ENCODE measurements at regions not wholly inside any gene's neighbourhood (a gene's known extent, or its start where the extent isn't known, plus 50 kb on each side); places are given as distances from the start of the nearest gene placed in this dataset.

GRCh38 chr6:37103169-37104039 lies 66.5 kb upstream of the PIM1 start:
- Histone ChIP-seq H3K27ac (ENCODE audit: low read depth, low read length) (peak overlapping the region; percentile 60), H3K4me1 (ENCODE audit: insufficient read depth, low read length) (peaks cover 17% of the 10 kb centered on the region), H3K9ac (ENCODE audit: low read length) (peak overlapping the region; percentile 77), H3K27me3 (ENCODE audit: insufficient read depth, low read length) (no peaks in the 10 kb centered on the region), H2AFZ (ENCODE audit: low read depth, low read length) (no peak overlapping the region), H3K4me3 (ENCODE audit: insufficient read depth, low read depth, low read length) (peak overlapping the region; percentile 54), H3K36me3 (ENCODE audit: insufficient read depth, low read length) (no peaks in the 10 kb centered on the region), H3K4me2 (ENCODE audit: low read length) (peak overlapping the region; percentile 84), H3K79me2 (ENCODE audit: insufficient read depth, low read length) (no peaks in the 10 kb centered on the region), H4K20me1 (ENCODE audit: insufficient read depth, low read length) (no peaks in the 10 kb centered on the region), H3K9me3 (ENCODE audit: insufficient read depth, low read depth, low read length) (no peaks in the 10 kb centered on the region)
- FAIRE-seq (no peak), DNase-seq (ENCODE audit: low read depth) (no peak)
- Mint-ChIP-seq H3K36me3 (ENCODE audit: low read depth, unreplicated experiment) (no peaks in the 10 kb centered on the region), H3K27ac (ENCODE audit: unreplicated experiment) (peak overlapping the region; percentile 97), H3K9me3 (ENCODE audit: unreplicated experiment) (no peaks in the 10 kb centered on the region), H3K4me1 (ENCODE audit: low read depth, unreplicated experiment) (peaks cover 23% of the 10 kb centered on the region), H3K4me3 (ENCODE audit: unreplicated experiment) (peak overlapping the region; percentile 68), H3K27me3 (ENCODE audit: low read depth, unreplicated experiment) (no peaks in the 10 kb centered on the region)
- TF ChIP-seq CTCF (IDR thresholded peaks at IDR 0.05; ENCODE audit: insufficient read depth, low read depth, low read length) (no peak), EZH2 (IDR thresholded peaks at IDR 0.05; ENCODE audit: insufficient read depth, low read length) (no peak)

GRCh38 chr6:37104824-37105147 lies 65.2 kb upstream of the PIM1 start:
- H3K36me3 Mint-ChIP-seq (ENCODE audit: low read depth, unreplicated experiment): no peaks in the 10 kb centered on the region
- TF ChIP-seq EZH2 (IDR thresholded peaks at IDR 0.05; ENCODE audit: insufficient read depth, low read length): no peak
- no peak for TF ChIP-seq CTCF (IDR thresholded peaks at IDR 0.05; ENCODE audit: insufficient read depth, low read depth, low read length)
- Histone ChIP-seq H3K4me1 (ENCODE audit: insufficient read depth, low read length) (peaks cover 17% of the 10 kb centered on the region), H3K9ac (ENCODE audit: low read length) (no peak overlapping the region), H3K9me3 (ENCODE audit: insufficient read depth, low read depth, low read length) (no peaks in the 10 kb centered on the region), H3K27ac (ENCODE audit: low read depth, low read length) (no peak overlapping the region), H3K4me2 (ENCODE audit: low read length) (no peak overlapping the region), H3K4me3 (ENCODE audit: insufficient read depth, low read depth, low read length) (no peak overlapping the region), H3K36me3 (ENCODE audit: insufficient read depth, low read length) (no peaks in the 10 kb centered on the region), H3K79me2 (ENCODE audit: insufficient read depth, low read length) (no peaks in the 10 kb centered on the region), H3K27me3 (ENCODE audit: insufficient read depth, low read length) (no peaks in the 10 kb centered on the region), H4K20me1 (ENCODE audit: insufficient read depth, low read length) (no peaks in the 10 kb centered on the region), H2AFZ (ENCODE audit: low read depth, low read length) (no peak overlapping the region)
- FAIRE-seq (no peak), DNase-seq (ENCODE audit: low read depth) (no peak)
- H3K27ac Mint-ChIP-seq (ENCODE audit: unreplicated experiment): peak overlapping the region; percentile 69
- H3K9me3 Mint-ChIP-seq (ENCODE audit: unreplicated experiment): no peaks in the 10 kb centered on the region
- H3K27me3 Mint-ChIP-seq (ENCODE audit: low read depth, unreplicated experiment): no peaks in the 10 kb centered on the region
- no peak overlapping the region for H3K4me3 Mint-ChIP-seq (ENCODE audit: unreplicated experiment)
- peaks cover 23% of the 10 kb centered on the region for H3K4me1 Mint-ChIP-seq (ENCODE audit: low read depth, unreplicated experiment)
